ENCODE measurements at regions not wholly inside any gene's neighbourhood (a gene's known extent, or its start where the extent isn't known, plus 50 kb on each side); places are given as distances from the start of the nearest gene placed in this dataset.

- H3K27me3 Mint-ChIP-seq (ENCODE audit: low read depth): no peaks in the 10 kb centered on the region
- no peaks in the 10 kb centered on the region for H3K36me3 Mint-ChIP-seq (ENCODE audit: low read depth)
- peak overlapping the region in 2 of 3 experiments; percentile 3 to 5 for H3K4me3 Mint-ChIP-seq
- H3K9me3 Mint-ChIP-seq: peaks cover 7% of the 10 kb centered on the region
- peak; percentile 77 to 79 (median 78) for TF ChIP-seq CTCF (IDR thresholded peaks at IDR 0.05; ENCODE audit: unreplicated experiment in 3 of 3)
- peaks cover 5% of the 10 kb centered on the region for H3K4me1 Mint-ChIP-seq
- peak overlapping the region in 1 of 3 experiments; percentile 15 for H3K27ac Mint-ChIP-seq
These were observed 105.4 kb upstream of the FER start for GRCh38 chr5:108642170-108642906.

GRCh38 chr5:108641596-108641995, 106.1 kb upstream of the FER start:
- Mint-ChIP-seq H3K9me3 (peaks cover under 1% of the 10 kb centered on the region), H3K4me1 (peaks cover 5% of the 10 kb centered on the region), H3K27me3 (ENCODE audit: low read depth) (no peaks in the 10 kb centered on the region), H3K36me3 (ENCODE audit: low read depth) (no peaks in the 10 kb centered on the region), H3K27ac (no peak overlapping the region), H3K4me3 (no peak overlapping the region)
- TF ChIP-seq CTCF (IDR thresholded peaks at IDR 0.05; ENCODE audit: unreplicated experiment in 3 of 3): no peak

- no peaks in the 10 kb centered on the region for H3K36me3 Mint-ChIP-seq (ENCODE audit: low read depth)
- TF ChIP-seq CTCF (IDR thresholded peaks at IDR 0.05; ENCODE audit: unreplicated experiment in 3 of 3): no peak
- peaks cover 5% of the 10 kb centered on the region for H3K4me1 Mint-ChIP-seq
- no peaks in the 10 kb centered on the region for H3K27me3 Mint-ChIP-seq (ENCODE audit: low read depth)
- no peak overlapping the region for H3K4me3 Mint-ChIP-seq
- no peak overlapping the region for H3K27ac Mint-ChIP-seq
- H3K9me3 Mint-ChIP-seq: no peaks in the 10 kb centered on the region
These were observed 108.3 kb upstream of the FER start for GRCh38 chr5:108639366-108639765.

GRCh38 chr5:108638021-108638420, 109.7 kb upstream of the FER start:
- Mint-ChIP-seq H3K9me3 (no peaks in the 10 kb centered on the region), H3K4me3 (no peak overlapping the region), H3K27me3 (ENCODE audit: low read depth) (no peaks in the 10 kb centered on the region), H3K27ac (no peak overlapping the region), H3K4me1 (peaks cover 11% of the 10 kb centered on the region), H3K36me3 (ENCODE audit: low read depth) (no peaks in the 10 kb centered on the region)
- no peak for TF ChIP-seq CTCF (IDR thresholded peaks at IDR 0.05; ENCODE audit: unreplicated experiment in 3 of 3)

GRCh38 chr5:108637134-108637533, 110.6 kb upstream of the FER start:
- peaks cover 8% of the 10 kb centered on the region for H3K4me1 Mint-ChIP-seq
- no peaks in the 10 kb centered on the region for H3K9me3 Mint-ChIP-seq
- no peaks in the 10 kb centered on the region for H3K36me3 Mint-ChIP-seq (ENCODE audit: low read depth)
- H3K27me3 Mint-ChIP-seq (ENCODE audit: low read depth): no peaks in the 10 kb centered on the region
- no peak overlapping the region for H3K4me3 Mint-ChIP-seq
- H3K27ac Mint-ChIP-seq: no peak overlapping the region
- TF ChIP-seq CTCF (IDR thresholded peaks at IDR 0.05; ENCODE audit: unreplicated experiment in 3 of 3): no peak

Data from nephron (organoid).